ENCODE measurements at regions not wholly inside any gene's neighbourhood (a gene's known extent, or its start where the extent isn't known, plus 50 kb on each side); places are given as distances from the start of the nearest gene placed in this dataset.

GRCh38 chr1:50278961-50279360 is 144.3 kb downstream of the DMRTA2 start:
- TF ChIP-seq POLR2A (IDR thresholded peaks at IDR 0.05; ENCODE audit: borderline replicate concordance, extremely low read depth, insufficient read depth, insufficient read length) = no peak
- TF ChIP-seq, protein P1, sequence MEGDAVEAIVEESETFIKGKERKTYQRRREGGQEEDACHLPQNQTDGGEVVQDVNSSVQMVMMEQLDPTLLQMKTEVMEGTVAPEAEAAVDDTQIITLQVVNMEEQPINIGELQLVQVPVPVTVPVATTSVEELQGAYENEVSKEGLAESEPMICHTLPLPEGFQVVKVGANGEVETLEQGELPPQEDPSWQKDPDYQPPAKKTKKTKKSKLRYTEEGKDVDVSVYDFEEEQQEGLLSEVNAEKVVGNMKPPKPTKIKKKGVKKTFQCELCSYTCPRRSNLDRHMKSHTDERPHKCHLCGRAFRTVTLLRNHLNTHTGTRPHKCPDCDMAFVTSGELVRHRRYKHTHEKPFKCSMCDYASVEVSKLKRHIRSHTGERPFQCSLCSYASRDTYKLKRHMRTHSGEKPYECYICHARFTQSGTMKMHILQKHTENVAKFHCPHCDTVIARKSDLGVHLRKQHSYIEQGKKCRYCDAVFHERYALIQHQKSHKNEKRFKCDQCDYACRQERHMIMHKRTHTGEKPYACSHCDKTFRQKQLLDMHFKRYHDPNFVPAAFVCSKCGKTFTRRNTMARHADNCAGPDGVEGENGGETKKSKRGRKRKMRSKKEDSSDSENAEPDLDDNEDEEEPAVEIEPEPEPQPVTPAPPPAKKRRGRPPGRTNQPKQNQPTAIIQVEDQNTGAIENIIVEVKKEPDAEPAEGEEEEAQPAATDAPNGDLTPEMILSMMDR (IDR thresholded peaks at IDR 0.05 in 2 of 3, conservative IDR thresholded peaks at IDR 0.05 in 1 of 3; ENCODE audit: borderline replicate concordance in 1 of 3, insufficient read depth in 1 of 3, low read depth in 2 of 3, low read length in 2 of 3) = no peak
- no peak for TF ChIP-seq EZH2 (IDR thresholded peaks at IDR 0.05)
